ENCODE measurements at regions not wholly inside any gene's neighbourhood (a gene's known extent, or its start where the extent isn't known, plus 50 kb on each side); places are given as distances from the start of the nearest gene placed in this dataset.

DNA sequence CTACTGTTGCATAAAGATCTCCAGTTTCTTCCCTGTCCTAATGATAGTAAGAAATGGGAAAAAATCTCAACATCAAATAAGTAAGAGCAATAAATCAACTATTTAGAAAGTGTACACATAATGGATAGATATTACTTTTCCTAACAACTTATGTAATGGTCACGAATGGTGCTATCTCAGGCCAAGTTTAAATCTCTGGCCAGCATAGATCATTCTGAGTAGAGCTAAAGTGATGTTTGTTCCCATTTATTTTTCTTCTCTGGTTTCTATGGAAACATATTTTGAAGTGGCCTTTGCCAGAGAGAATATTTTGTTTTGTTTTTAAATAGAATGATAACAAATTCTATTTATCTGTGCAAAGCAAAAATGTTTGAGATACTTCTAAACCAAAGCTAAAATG is 249.7 kb upstream of the TTC14 start:
- FAIRE-seq: no peak

DNA sequence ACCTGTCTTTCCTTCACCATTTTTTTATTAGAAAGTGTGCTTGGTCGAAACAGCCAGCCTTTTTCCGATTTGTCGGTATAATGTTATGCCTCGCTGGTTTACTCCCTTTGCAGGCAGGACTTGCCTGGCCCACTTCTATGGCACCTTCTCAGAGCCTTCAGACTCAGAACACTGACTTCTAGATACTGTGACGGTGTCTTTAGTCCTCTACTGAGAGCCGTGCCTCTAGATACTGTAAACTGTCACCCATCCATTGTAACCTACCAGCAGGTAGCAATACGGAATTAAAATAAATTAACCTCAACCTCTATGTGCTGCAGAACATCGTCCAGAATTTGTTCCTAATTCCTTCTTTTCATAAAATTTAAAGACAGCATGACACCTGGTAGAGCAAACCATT is 247.7 kb upstream of the TTC14 start:
- FAIRE-seq: no peak

DNA sequence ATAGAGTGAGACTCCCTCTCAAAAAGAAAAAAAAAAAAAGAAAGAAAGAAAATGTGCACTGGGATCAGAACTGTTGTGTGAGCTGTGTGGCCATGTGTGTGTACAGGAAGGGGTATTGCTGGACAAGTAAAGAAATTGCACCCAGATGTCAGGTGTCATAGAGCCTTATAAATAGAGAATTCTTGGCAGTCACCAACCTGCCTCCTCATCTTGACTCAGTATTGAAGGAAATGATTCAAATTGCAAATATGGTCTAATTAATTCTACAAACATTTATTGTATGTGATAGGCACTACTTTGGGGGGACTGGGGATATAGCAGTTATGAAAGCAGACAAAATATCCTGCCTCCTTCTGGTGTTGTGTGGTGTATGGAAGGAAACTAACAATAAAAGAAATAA is 243.8 kb upstream of the TTC14 start:
- no peak for FAIRE-seq

DNA sequence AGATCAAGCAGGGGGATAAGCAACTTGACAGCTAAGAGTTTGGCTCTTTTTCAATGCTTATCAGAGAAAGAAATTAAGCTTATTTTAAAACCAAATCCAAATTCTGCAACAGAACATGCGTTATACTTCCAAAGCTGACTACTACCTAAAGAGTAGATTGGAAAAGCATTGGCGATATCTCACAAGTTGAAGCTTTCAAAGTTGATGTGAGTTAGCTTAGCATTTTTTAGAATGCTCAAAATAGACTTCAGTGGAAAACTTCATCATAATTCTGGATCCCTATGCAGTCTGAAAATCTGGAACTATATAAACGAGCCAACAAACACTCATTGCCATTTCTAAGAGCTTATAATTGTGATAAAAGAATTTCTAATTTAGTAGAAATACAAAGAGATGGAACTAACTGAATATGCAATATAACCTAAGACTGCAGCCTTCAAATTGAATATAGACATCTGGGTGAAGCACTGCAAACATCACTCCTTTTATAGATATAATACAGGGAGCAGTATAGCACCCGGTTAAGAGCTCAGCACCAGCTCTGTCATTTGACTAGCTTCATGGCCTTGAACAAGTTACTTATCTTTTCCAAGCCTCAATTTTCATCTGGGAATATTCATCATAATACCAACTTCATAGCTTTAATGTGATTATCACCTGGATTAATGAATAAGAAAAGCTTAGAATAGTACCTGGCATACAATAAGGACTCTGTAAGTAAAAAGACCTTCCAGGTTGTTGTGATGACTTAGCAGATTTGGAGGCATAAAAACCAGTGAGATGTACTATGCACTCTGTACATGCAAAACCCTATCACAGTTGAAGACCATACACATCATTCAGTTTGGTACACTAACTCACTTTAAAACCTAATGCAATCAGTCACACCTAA is 242.7 kb upstream of the TTC14 start:
- FAIRE-seq: no peak

DNA sequence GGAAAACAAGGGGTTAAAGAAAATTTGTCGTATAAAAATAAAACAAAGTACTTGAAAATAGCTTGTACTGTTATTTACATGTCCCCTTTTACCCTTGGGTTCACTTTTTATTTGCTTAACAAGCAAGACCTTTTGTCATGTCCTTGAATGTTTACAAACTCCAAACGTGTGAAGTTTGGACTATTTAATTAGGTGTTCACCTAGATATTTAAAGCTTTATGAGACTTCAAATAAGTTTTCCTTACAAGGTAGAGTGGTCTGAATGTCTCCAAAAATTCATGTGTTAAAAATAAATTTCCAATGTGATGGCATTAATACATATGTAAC is 242.0 kb upstream of the TTC14 start:
- FAIRE-seq: no peak

DNA sequence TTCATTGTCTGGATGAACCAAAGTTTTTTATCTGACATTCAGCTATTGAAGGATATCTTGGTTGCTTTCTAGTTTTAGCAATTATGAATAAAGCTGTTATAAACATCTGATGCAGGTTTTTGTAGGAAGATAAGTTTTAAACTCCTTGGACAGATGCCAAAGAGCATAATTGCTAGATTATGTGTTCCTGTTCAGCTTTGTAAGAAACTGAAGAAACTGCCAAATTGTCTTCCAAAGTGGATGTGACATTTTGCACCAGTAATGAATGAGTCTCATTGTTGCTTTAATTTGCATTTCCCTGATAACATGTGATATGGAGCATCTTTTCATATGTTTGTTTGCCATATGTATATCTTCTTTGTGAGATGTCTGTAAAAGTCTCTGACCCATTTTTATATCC is 239.9 kb upstream of the TTC14 start:
- no peak for FAIRE-seq

DNA sequence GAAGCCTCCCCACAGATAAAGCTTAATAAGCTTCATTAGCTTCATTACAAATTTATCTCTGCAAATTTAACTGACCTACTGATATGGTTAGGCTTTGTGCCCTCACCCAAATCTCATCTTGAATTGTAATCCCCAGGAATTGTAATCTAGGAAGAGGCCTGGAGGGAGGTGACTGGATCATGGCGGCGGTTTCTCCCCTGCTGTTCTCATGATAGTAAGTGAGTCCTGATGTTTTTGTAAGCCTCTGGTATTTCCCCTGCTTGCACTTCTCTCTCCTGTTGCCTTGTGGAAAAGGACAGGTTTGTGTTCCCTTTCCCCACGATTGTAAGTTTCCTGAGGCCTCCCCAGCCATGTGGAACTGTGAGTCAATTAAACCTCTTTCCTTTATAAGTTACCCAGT is 226.1 kb upstream of the TTC14 start:
- no peak for FAIRE-seq

DNA sequence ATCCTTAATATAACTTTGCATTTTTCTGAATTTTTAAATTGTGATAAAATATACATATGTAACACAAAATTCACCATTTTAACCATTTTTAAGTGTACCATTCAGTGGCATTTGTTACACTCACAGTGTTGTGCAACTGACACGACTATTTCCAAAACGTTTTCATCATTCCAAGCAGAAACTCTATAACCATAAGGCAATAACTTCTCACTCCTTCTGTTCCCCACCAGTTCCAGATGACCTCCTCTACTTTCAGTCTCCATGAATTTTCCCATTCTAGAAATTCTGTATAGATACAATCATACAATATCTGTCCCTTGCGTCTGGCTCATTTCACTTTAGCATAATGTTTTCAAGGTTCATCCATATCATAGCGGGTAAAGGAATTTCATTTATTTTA is 223.5 kb upstream of the TTC14 start:
- no peak for FAIRE-seq

DNA sequence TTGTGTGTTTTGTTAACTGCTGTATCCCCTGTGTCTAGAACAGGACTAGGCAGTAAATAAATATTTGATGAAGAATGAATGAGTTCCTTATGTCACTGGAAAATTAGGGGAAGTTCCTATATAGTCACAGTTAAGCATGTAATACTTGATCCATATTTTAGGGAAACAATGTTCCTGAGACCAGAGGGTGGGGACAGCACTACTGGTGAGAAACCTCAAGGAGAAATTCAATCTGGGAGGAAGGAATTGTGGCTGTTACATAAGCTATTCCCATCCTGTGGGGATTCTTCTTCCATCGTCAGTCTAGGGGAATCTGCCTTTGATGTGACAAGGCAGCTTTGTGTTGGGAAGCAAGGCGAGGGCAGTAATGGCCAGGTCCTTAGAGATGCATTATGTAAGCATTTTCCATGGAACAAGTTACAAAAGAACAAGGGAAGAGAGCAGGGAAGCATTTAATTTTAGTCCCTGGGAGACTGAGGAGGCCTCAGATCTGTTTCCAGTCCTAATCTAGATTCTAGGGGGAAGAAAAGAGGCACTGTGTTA is 219.3 kb upstream of the TTC14 start:
- FAIRE-seq: no peak

DNA sequence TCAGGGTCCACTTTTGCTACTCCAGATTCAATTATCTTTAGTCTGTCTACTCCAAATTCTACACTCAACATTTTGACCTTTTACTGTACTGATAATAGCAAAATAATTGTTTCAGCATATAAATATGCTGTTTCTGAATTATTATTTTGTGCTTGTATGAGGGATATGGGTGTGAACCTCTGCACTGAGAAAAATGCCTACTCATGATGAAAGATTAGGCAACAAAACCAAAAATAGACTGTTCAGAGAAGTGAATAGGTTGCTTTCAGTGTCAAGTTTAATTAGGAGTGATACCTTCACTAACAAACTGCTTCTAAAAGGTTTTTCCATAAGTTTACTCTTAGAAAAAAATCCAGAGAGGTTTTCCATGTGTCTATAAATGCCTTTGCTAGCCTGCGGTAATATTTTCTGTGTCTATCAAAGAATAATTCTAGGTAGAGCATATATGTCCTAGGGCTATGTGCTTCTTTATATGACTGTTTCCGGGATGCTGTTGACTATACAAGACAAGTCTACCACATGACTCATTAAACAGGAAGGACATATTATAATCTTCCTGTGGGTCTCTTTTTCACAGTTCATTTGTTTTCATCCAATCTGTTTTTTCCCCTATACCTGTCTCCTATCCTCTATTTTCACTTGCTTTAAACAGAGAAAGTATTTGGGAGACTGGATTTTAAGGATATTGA is 218.5 kb upstream of the TTC14 start:
- no peak for FAIRE-seq

DNA sequence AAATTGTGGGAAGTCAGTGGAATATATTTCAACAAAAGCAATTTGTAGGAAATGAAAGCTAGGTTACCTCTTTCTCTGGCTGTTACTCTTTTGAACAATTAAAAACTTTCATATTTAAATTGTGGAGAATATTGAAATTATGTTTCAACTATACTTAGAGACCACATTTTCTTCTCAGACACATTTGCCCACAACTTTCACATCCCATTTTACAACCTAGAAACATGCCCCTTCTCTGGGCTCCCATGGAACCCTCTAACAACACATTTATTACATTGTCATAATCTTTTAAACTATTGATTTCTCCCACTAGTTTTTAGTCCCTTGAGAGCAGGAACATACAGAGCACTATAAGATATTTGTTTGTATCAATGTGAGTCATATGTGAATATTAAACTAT is 211.7 kb upstream of the TTC14 start:
- FAIRE-seq: no peak

DNA sequence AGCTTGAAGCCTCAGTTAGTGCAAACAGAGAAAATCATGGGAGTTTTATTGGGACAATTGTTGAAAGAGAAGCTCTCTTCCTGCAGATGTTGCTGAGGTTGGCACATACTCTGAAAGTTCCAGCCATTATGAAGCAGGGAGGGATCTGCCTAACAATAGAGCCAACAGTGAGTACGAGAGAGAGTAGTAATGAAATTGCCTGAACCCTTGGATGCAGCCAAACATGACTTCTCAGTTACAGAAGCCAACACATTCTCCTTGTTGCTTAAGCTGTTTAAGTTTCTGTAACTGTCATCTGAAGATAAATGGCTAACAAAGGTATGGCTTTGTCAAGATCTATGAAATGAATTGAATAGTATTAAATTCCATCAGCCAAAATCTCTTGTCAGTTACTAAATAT is 211.0 kb upstream of the TTC14 start:
- FAIRE-seq: no peak

DNA sequence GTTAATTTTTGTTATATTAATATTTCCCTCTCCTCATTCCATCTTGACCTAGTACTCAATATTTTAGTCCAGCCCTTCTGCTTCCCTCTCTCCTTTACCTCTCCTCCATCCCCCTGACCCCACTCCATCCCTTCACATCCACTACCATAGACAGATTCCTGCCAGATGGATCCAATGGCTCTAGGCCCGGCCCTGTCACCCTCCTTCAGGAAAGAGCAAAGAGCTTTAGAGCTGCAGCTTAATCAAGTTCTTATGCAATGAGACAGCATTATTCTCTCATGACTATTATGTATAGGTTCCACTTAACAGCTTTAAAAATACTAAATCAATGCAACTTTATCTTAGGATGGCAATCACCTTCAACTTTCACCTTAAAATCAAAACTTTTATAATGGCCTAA is 200.7 kb upstream of the TTC14 start:
- FAIRE-seq: no peak

DNA sequence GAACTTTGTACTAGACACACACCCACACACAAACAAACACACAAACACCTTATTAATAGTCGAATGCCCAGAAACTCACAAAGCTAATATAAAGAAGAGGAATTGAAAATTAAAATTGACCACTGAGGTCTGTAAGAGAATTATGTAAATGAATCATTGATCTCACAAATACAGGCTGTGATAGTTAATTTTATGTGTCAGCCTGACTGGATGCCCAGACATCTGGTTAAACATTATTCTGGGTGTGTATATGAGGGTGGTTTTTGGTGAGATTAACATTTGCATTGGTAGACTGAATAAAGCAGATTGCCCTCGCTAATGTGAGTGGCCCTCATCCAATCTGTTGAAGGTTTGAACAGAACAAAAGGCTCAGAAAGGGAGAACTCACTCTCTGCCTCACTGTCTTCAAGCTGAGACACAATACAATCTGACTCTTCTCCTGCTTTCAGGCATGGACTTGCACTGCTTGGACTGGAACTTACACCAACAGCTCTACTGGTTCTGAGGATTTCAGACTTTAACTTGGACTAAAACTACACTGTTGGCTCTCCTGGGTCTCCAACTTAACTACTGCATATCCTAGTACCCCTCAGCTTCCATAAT is 199.4 kb upstream of the TTC14 start:
- no peak for FAIRE-seq

DNA sequence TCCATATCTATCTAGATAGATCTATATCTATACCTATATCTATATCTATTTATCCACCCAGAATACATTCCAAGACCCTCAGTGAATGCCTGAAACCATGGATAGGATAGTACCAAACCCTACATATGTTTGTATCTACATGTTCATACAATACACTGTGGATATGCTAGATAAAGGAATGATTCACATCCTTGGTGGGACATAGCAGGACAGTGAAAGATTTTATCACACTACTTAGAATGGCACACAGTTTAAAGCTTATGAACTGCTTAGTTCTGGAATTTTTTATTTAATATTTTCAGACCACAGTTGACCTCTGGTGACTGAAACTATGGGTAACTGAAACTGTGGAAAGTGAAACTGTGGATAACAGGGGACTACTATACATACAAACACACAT is 198.8 kb upstream of the TTC14 start:
- no peak for FAIRE-seq

DNA sequence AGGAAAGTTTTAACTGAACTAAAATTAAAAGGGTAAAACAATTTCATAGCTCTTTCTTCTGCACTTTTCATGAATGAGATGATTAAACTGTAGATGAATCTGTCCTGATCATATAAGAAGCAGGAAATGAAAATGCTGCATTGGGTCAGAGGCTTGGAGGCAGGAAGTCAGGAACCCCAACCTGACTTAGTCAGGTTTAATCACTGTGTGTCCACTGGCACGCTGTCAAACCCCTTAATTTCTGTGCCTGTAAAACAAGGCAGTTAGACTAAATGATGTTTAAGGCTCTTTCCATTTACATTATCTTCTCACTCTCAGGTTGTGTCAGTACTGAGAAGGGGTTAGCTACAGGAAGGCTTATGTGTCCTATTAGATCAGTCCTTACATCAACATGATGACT is 193.3 kb upstream of the TTC14 start:
- FAIRE-seq: no peak

DNA sequence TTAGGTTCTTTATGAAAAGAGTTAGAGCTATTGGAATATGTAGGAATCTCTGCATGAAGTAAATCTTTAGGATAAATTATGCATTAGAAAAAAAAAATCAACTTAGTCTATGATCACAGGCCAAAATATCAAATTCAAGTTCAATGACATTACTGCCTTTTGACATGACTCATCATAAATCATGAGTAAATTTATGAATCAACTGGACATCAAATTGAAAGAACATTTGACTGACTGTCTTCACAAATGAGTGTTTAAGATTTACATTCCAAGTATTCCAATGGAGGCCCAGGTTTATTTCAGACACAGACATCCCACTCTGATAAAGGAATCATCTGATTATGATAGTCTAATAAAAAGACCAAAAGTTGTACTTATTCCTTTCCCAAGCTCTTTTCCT is 192.8 kb upstream of the TTC14 start:
- FAIRE-seq: no peak

DNA sequence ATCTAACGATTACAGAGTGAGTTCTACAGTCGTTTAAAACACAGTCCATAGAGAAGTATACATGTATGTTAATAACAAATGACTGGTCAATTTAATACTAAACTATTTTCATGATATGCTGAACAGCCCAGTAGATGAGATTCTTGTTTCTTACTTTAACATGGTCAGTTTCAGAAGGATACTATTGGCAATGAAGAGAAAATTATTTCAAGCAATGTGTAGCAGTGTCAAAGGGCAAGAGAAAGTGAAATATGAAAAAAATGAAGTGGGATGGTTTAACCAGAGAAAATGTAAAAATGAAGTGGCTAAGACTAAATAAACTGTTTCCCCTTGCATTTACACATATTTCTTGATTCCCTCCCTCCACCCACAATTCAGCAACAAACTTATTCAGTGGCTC is 192.1 kb upstream of the TTC14 start:
- no peak for FAIRE-seq

DNA sequence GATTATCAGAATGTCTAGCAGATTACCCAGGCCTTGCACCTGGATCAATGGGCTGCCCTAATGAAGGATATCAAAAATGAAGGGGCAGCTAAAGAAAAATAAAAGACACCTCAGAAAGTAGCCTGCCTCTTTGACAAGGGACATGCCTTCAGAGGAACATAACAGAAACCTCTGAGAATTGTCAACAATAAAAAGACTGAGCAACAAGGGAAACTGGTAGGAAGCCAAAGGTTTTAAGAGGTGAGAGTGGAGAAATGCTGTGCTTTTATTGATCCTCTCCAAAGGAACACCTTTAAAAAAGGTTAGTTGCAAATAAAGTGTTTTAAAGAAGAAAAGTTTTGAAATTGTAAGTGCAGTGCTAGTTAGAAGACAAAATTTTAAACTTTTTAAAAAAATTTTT is 187.8 kb upstream of the TTC14 start:
- no peak for FAIRE-seq

DNA sequence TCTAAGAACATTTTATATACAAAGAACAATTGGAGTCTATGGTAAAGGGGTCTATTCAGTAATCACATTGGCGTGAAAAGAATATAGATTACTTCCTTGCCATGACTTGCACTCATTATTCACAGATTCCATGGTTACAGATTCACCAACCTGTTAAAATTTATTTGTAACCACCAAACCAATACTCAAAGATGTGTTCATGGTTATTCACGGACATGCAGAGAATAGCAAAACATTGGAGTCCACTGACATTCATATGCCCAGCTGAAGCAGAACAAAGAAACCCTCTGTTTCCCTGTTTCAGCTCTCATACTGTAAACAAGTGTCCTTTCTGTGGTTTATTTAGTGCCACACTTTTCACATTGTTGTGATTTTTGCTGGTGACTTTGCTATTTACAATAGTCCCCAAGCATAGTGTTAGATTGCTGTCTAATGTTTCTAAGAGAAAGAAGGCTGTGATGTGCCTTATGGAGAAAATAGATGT is 185.8 kb upstream of the TTC14 start:
- FAIRE-seq: no peak

DNA sequence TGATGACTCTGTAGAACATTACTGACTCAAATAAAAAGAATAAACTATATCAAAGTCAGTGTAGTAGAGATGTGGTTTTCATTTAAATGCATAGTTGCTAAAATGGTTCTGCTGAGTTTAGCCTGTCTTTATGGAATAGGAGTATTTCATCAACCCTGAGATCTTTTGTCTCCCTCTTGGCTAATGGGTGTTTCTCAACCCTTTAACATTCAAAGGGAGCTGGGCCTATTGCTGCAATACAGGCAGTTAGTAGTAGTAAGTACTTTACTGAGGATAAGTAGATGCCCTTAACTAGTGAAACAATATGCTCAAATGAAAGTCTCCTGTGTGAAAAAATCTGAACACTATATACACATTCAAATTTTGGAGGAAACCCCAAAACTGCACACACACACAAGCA is 184.7 kb upstream of the TTC14 start:
- no peak for FAIRE-seq

DNA sequence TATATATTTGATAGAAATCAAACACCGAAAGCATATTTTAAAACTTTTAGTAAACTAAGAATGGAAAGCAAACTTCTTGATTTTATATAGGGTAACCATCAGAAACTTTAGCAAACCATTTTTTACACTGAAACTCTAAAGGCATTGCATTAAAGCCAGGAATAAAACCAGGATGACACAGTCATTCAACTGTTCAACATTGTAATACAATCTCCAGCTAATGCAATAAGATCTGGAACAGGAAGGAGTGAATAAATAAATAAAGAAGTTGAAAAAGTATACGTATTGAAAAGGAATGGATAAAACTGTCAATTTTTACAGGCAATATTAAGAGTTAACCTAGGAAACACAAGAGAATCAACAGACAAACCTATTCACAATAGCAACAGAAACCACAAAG is 181.9 kb upstream of the TTC14 start:
- no peak for FAIRE-seq

DNA sequence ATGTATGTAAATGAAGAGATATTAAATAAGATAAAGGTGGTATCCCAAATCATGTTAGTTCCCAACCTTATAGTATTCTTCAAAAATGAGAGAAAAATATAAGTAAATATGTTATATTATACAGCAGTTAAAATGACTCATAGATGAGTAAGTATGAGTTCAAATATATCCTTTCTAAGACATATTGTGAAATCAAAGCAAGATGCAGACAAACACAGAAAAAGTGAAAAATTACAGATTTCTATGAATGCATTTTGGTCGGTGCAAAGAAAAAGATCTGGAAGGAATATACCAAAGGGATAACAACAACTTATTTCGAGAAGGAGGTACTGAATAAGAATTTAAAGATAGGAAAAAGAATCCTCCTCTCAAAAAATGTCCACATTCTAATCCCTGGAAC is 181.2 kb upstream of the TTC14 start:
- FAIRE-seq: no peak

DNA sequence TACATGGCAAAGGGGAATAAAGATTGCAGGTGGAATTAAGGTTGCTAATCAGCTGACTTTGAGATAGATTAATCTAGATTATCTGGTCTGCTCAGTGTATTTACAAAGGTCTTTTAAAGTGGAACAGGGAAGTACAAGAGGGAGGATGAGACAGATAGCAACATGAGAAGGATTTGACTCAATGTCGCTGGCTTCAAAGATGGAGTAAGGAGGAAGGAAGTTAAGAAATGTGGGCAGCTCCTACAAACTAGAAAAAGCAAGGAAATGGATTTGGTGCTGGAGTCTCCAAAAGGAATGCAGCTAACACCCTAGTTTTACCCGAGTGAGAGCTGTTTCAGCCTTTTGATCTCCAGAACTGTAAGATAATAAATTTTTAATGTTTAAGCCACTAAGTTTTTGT is 180.7 kb upstream of the TTC14 start:
- FAIRE-seq: no peak
